IMR-90 (cell line): ENCODE measurements at regions not wholly inside any gene's neighbourhood (a gene's known extent, or its start where the extent isn't known, plus 50 kb on each side); places are given as distances from the start of the nearest gene placed in this dataset.

ENCODE experiments used
- ATAC-seq: fragments of 200-7000 bp; cut with Tn5 transposase; 2 replicates; pipeline ENCODE4 v1.9.1; 2020; ENCODE audit warnings: low read depth, mild to moderate bottlenecking, moderate library complexity
- BruUV-seq: library from RNA; stranded (reverse); fragments of 400-500 nt; replicated peaks from 2 replicates; lab custom pipeline; 2021; lab: Mats Ljungman, UMichigan
- CTCF ChIA-PET: fragments of 300-600 bp; formaldehyde crosslinking; extraction: SDS; loops from one replicate; lab custom pipeline; 2021; ENCODE audit warnings: antibody characterized with exemption; lab: Yijun Ruan, JAX
- POLR2A ChIA-PET: fragments of 300-600 bp; sonication (Branson Sonifier 250); formaldehyde crosslinking; loops from one replicate; lab custom pipeline; 2022; ENCODE audit warnings: antibody characterized with exemption; ENCODE audit not compliant: unreplicated experiment; lab: Charles Lee
- DNase-seq: peaks from one replicate; pipeline ENCODE4 v3.0.0; 2013
- H2AFZ ChIP-seq: replicated peaks from 2 replicates; pipeline ENCODE3; 2013; ENCODE audit warnings: low read length, mild to moderate bottlenecking; ENCODE audit not compliant: poor library complexity
- H2AK5ac ChIP-seq: 2 replicates; pipeline ENCODE4 v1.6.1; 2013; ENCODE audit warnings: low read depth, low read length, inconsistent platforms
- H2AK9ac ChIP-seq: replicated peaks from 2 replicates; pipeline ENCODE3; 2013; ENCODE audit warnings: mild to moderate bottlenecking, low read depth, low read length, moderate library complexity; ENCODE audit not compliant: poor library complexity
- H2BK120ac ChIP-seq: 2 replicates; pipeline ENCODE4 v1.6.1; 2013; ENCODE audit warnings: low read depth, low read length, inconsistent platforms
- H2BK15ac ChIP-seq: 3 replicates; pipeline ENCODE4 v1.6.1; 2013; ENCODE audit warnings: low read depth, low read length, inconsistent platforms
- H2BK20ac ChIP-seq: 2 replicates; pipeline ENCODE4 v1.6.1; 2013; ENCODE audit warnings: low read depth, mild to moderate bottlenecking, inconsistent platforms, low read length, moderate library complexity
- H2BK5ac ChIP-seq: 2 replicates; pipeline ENCODE4 v1.6.1; 2013; ENCODE audit warnings: mild to moderate bottlenecking, low read depth, low read length, inconsistent platforms; ENCODE audit not compliant: poor library complexity, severe bottlenecking
- H3K14ac ChIP-seq: replicated peaks from 2 replicates; pipeline ENCODE4 v1.6.1; 2013; ENCODE audit warnings: low read depth, low read length, inconsistent platforms
- H3K18ac ChIP-seq: 2 replicates; pipeline ENCODE4 v1.6.1; 2013; ENCODE audit warnings: low read depth, low read length, control low read depth
- H3K23ac ChIP-seq: 2 replicates; pipeline ENCODE4 v1.6.1; 2013; ENCODE audit warnings: low read depth, low read length, inconsistent platforms
- H3K27ac ChIP-seq: 2 replicates; pipeline ENCODE4 v1.5.1; 2013; ENCODE audit warnings: mild to moderate bottlenecking, control low read depth, low read length; ENCODE audit not compliant: insufficient read depth
- H3K27me3 ChIP-seq: 2 replicates; pipeline ENCODE4 v1.6.1; 2013; ENCODE audit warnings: low read length; ENCODE audit not compliant: control insufficient read depth, insufficient read depth
- H3K36me3 ChIP-seq: 2 replicates; pipeline ENCODE4 v1.6.1; 2013; ENCODE audit warnings: low read length, mixed read lengths; ENCODE audit not compliant: control insufficient read depth, insufficient read depth
- H3K4ac ChIP-seq: 2 replicates; pipeline ENCODE4 v1.6.1; 2013; ENCODE audit warnings: low read depth, low read length, inconsistent platforms
- H3K4me1 ChIP-seq: 2 replicates; pipeline ENCODE4 v1.6.1; 2013; ENCODE audit warnings: low read length, mixed read lengths; ENCODE audit not compliant: control insufficient read depth, insufficient read depth
- H3K4me2 ChIP-seq: 2 replicates; pipeline ENCODE4 v1.6.1; 2013; ENCODE audit warnings: low read depth, mild to moderate bottlenecking, control low read depth, low read length, moderate library complexity
- H3K4me3 ChIP-seq: 2 replicates; pipeline ENCODE4 v1.5.1; 2013; ENCODE audit warnings: low read depth, mild to moderate bottlenecking, control low read depth, low read length, moderate library complexity; ENCODE audit not compliant: insufficient read depth
- H3K56ac ChIP-seq: 2 replicates; pipeline ENCODE4 v1.6.1; 2013; ENCODE audit warnings: low read length, inconsistent platforms; ENCODE audit not compliant: insufficient read depth; ENCODE audit errors: extremely low read depth
- H3K79me1 ChIP-seq, 2 experiments: 2 replicates each; pipeline ENCODE4 v1.6.1; 2013; ENCODE audit warnings: low read length in 2 of 2, inconsistent platforms in 1 of 2, low read depth in 1 of 2
- H3K9ac ChIP-seq: 2 replicates; pipeline ENCODE4 v1.6.1; 2013; ENCODE audit warnings: low read depth, low read length, control low read depth
- H3K9me1 ChIP-seq: 2 replicates; pipeline ENCODE4 v1.6.1; 2013; ENCODE audit warnings: low read length, inconsistent platforms; ENCODE audit not compliant: insufficient read depth
- H3K9me3 ChIP-seq: 2 replicates; pipeline ENCODE4 v1.6.1; 2013; ENCODE audit warnings: low read length; ENCODE audit not compliant: control insufficient read depth, insufficient read depth
- H4K20me1 ChIP-seq: 2 replicates; pipeline ENCODE4 v1.6.1; 2013; ENCODE audit warnings: low read length, inconsistent platforms; ENCODE audit not compliant: insufficient read depth
- H4K5ac ChIP-seq: 2 replicates; pipeline ENCODE4 v1.6.1; 2013; ENCODE audit warnings: mild to moderate bottlenecking, low read depth, low read length, control low read depth
- H4K8ac ChIP-seq, 2 experiments: 2 replicates each; pipeline ENCODE4 v1.6.1; 2013; ENCODE audit warnings: low read depth in 2 of 2, low read length in 2 of 2, control low read depth in 1 of 2, inconsistent platforms in 1 of 2
- H4K91ac ChIP-seq: 2 replicates; pipeline ENCODE4 v1.6.1; 2013; ENCODE audit warnings: low read depth, low read length, inconsistent platforms; ENCODE audit not compliant: insufficient read depth
- BHLHE40 ChIP-seq: fragments of 150-350 bp; IDR thresholded peaks from 2 replicates; pipeline ENCODE4 v1.6.1; 2016; ENCODE audit warnings: mild to moderate bottlenecking, low read depth, low read length
- CHD1 ChIP-seq: IDR thresholded peaks from 2 replicates; pipeline ENCODE4 v1.6.1; 2012; ENCODE audit warnings: low read depth, low read length, improper control_type of control experiment
- CTCF ChIP-seq: conservative IDR thresholded peaks from 2 replicates; pipeline ENCODE4 v1.5.1; 2012; ENCODE audit warnings: mild to moderate bottlenecking, low read depth, low read length, improper control_type of control experiment
- FOS ChIP-seq: fragments of 150-350 bp; IDR thresholded peaks from 2 replicates; pipeline ENCODE4 v1.6.1; 2016; ENCODE audit warnings: low read depth, low read length
- MAZ ChIP-seq: IDR thresholded peaks from 2 replicates; pipeline ENCODE4 v1.6.1; 2012; ENCODE audit warnings: low read depth, mild to moderate bottlenecking, low read length, improper control_type of control experiment, moderate library complexity, borderline replicate concordance
- NFE2L2 ChIP-seq: fragments of 150-350 bp; IDR thresholded peaks from 2 replicates; pipeline ENCODE4 v1.6.1; 2016; ENCODE audit warnings: low read depth, mild to moderate bottlenecking, low read length
- POLR2A ChIP-seq: IDR thresholded peaks from 2 replicates; pipeline ENCODE4 v1.6.1; 2012; ENCODE audit warnings: mild to moderate bottlenecking, low read depth, low read length
- RAD21 ChIP-seq: IDR thresholded peaks from 2 replicates; pipeline ENCODE4 v1.6.1; 2012; ENCODE audit warnings: low read length, improper control_type of control experiment
- RCOR1 ChIP-seq: IDR thresholded peaks from 2 replicates; pipeline ENCODE4 v1.6.1; 2012; ENCODE audit warnings: mild to moderate bottlenecking, low read length, improper control_type of control experiment; ENCODE audit not compliant: insufficient replicate concordance
- RFX5 ChIP-seq: IDR thresholded peaks from 2 replicates; pipeline ENCODE4 v1.8.0; 2012; ENCODE audit warnings: low read depth, mild to moderate bottlenecking, low read length, moderate library complexity
- SMC3 ChIP-seq: fragments of 150-350 bp; IDR thresholded peaks from 2 replicates; pipeline ENCODE4 v1.6.1; 2016; ENCODE audit warnings: low read depth, mild to moderate bottlenecking, antibody characterized with exemption, low read length, moderate library complexity
- USF2 ChIP-seq: fragments of 150-350 bp; IDR thresholded peaks from 2 replicates; pipeline ENCODE4 v1.6.1; 2017; ENCODE audit warnings: mild to moderate bottlenecking, antibody characterized with exemption, low read length, low read depth
- WGBS, 2 experiments: methylation state at CpG; one replicate each; pipeline versions ENCODE4 v1.1.5 to v1.1.7; 2013; ENCODE audit warnings: missing lambda C conversion rate in 2 of 2; ENCODE audit not compliant: insufficient read length in 1 of 2; ENCODE audit errors: extremely low coverage in 2 of 2; 5-methylcytosine and 5-hydroxymethylcytosine counted together
- dilution Hi-C: fragments of 300-500 bp; cut with HindIII; formaldehyde crosslinking; loops from one replicate; pipeline ENCODE4 v1.14.3; 2018; ENCODE audit warnings: low sequenced_read_pairs; ENCODE audit not compliant: unreplicated experiment
- in situ Hi-C: fragments of 300-500 bp; cut with MboI; formaldehyde crosslinking; loops from 3 replicates; pipeline ENCODE4 v1.14.3; 2019; ENCODE audit warnings: low sequenced_read_pairs, inconsistent platforms, mixed read lengths
- intact Hi-C: fragments of 100-400 bp; cut with micrococcal nuclease; formaldehyde crosslinking; loops from 2 replicates; pipeline ENCODE4 v1.10.0; 2022

- Histone ChIP-seq H3K23ac (no peak overlapping the region), H3K4me3 (no peak overlapping the region), H3K79me1 (no peaks in the 10 kb centered on the region), H3K9me3 (no peaks in the 10 kb centered on the region), H4K20me1 (no peaks in the 10 kb centered on the region), H4K91ac (no peak overlapping the region), H2BK20ac (no peak overlapping the region), H3K4me1 (no peaks in the 10 kb centered on the region), H2BK120ac (no peak overlapping the region), H2AK9ac (no peak overlapping the region), H2AFZ (no peak overlapping the region), H3K36me3 (no peaks in the 10 kb centered on the region), H4K8ac (no peak overlapping the region), H2BK5ac (no peak overlapping the region), H3K18ac (no peak overlapping the region), H3K9ac (no peak overlapping the region), H3K4ac (no peak overlapping the region), H3K14ac (no peak overlapping the region), H3K9me1 (no peaks in the 10 kb centered on the region), H4K5ac (no peak overlapping the region), H2BK15ac (no peak overlapping the region), H3K27me3 (peaks cover 12% of the 10 kb centered on the region), H3K27ac (no peak overlapping the region), H3K4me2 (no peak overlapping the region), H2AK5ac (no peak overlapping the region), H3K56ac (no peak overlapping the region)
- WGBS, 2 experiments: no CpG with 5 or more reads among the region's 8 CpGs
- no peak for TF ChIP-seq NFE2L2
- no peak for TF ChIP-seq POLR2A
- TF ChIP-seq RCOR1: no peak
- TF ChIP-seq CHD1: no peak
- no peak for TF ChIP-seq BHLHE40
- TF ChIP-seq SMC3: no peak
- TF ChIP-seq RFX5: no peak
- TF ChIP-seq USF2: no peak
- TF ChIP-seq FOS: no peak
- no peak for TF ChIP-seq MAZ
- TF ChIP-seq CTCF: no peak
- no peak for TF ChIP-seq RAD21
- in situ Hi-C loops: no loop called here
- ChIA-PET CTCF (interaction anchor here (0.8 to 1.0 kb wide), 2 partner anchors 19 to 36 kb away, joined by 3 read pairs; no protein-coding TSS in a partner anchor), POLR2A (no interaction called here)
- intact Hi-C loops: loop anchor here (5.0 kb wide), 1 partner anchor 906 kb away; no protein-coding TSS in a partner anchor
- no peak for ATAC-seq
- DNase-seq: no peak
- BruUV-seq: no TSS peak
- dilution Hi-C loops: loop anchor here (25.0 kb wide), 1 partner anchor 991 kb away; no protein-coding TSS in a partner anchor
Measured at GRCh38 chr9:13446286-13446937, 166.9 kb upstream of the MPDZ start.
